ENCODE measurements at regions not wholly inside any gene's neighbourhood (a gene's known extent, or its start where the extent isn't known, plus 50 kb on each side); places are given as distances from the start of the nearest gene placed in this dataset.
A peak's percentile ranks its signal among the peaks of the same experiment; 100 is the strongest.
"Not testable (repeated sequence)": the region's sequence is repeated elsewhere in the genome, so short reads cannot be mapped to it uniquely, and the experiment has no call there.

DNA sequence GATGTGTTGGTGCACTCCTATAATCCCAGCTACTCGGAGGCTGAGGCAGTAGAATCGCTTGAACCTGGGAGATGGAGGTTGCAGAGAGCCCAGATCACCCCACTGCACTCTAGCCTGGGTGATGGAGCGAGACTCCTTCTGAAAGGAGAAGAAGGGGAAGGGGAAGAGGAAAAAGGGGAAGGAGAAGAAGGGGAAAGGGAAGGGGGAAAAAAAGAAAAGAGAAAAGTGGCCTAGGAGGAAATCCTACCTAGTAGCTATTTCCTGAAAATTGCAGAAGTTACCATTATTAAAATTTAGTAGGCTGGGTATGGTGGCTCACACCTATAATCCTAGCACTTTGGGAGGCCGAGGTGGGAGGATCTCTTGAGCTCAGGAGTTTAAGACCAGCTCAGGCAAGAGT, 67.4 kb downstream of the ARRDC3 start:
- no peak for DNase-seq (ENCODE audit: low read depth)

DNA sequence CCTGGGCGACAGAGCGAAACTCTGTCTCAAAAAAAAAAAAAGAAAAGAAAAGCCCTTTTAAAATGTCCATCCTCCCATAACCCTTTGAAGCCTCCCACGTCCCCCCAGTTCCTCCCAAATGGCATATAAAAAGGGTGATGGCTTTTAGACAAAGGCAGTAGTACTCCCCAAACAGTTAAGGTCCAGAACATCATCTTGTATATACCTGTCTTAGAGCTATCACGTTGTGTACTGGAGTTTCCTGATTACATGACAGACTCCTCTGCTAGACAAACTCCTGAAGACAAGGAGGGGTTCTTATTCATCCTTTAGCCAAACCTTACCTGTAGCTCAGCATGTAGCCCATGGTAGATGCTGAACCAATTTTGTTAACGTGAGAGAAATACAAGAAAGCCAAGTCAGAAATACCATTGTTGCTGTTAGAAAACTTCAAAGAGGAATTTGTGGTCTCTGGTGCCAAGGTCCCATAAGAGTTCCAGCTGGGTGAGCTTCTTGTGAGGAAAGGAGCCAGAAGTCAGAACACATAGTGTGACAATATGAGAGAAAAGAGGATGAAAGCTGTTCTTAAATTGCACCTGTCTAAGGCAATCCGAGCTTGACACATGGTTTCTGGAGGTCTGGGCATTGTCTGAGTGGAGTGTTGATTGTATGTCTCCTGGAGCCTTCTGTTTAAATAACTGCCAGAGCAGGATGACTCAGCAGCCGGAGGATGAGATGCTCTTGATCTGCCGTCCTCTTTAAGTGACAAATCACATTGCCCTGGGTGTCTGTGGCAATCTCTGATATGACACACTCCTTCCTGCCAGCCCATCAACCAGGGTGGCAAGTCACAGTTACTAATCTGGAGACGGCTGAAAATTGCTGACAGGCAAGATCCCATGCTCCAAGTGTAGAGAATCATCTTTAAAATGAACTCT, 69.1 kb downstream of the ARRDC3 start:
- peak; percentile 64 for DNase-seq (ENCODE audit: low read depth)

GRCh38 chr5:91312698-91313097, 70.4 kb downstream of the ARRDC3 start:
- no peak for DNase-seq (ENCODE audit: low read depth)

DNA sequence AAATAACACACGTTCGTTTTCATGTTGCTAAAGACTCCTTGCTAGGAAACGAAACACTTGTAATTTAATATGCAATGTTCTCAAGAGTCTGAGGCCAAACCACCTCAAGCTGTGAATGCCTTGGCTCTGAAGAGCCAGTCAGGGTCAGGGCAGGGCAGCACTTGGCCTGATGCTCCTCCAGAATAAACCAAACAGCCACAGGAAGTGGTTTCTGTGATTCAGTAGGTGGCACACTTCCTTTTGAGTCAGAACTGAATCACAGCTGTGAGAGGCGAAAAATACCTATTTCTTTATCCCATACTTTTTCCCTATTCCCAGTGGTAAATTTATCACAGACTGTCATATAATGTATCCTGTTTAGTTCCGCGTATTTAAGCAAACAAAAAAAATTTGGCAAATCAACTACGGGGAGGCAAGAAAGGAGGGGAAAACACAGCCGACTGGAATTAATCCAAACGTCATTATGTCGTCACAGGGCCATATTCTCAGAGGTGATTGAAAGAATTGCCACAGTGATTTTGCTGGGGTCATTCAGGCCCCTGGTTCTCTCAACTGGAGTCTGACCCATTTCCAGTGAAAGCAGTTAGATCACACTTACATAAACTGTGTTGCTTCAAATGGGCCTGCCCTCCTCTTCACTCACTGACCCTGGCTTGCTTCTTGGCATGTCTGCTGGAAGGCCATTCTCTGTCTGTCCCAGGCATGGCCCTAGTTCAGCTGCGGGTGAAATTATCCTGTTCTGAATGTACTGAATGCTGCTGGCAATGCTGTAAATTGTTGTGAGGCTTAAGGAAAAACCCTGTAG, 71.2 kb downstream of the ARRDC3 start:
- DNase-seq (ENCODE audit: low read depth), result peak; percentile 39

GRCh38 chr5:91311168-91311696, 71.9 kb downstream of the ARRDC3 start:
- DNase-seq (ENCODE audit: low read depth), result no peak

- not testable (repeated sequence) for DNase-seq (ENCODE audit: low read depth)
These were observed 75.0 kb downstream of the ARRDC3 start for GRCh38 chr5:91308157-91308556.

DNA sequence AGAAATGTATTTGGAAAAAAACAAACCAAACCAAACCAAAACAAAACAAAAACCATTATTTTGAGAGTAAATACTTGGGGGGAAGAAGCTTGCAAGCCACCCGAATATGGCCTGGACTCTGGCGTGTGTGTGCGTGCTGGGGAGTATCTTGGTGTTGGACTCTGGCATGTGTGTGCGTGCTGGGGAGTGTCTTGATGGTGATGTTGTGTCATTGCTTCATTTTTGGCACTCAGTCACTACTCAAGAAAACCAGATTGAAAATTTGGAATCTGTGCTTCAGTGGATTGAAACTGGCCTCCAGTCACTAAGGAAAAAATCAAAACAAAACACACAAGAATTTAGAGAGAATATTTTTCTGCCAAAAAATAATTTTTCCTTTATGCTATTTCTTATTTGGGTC, 76.1 kb downstream of the ARRDC3 start:
- DNase-seq (ENCODE audit: low read depth), result no peak

- no peak for DNase-seq (ENCODE audit: low read depth)
These were observed 76.6 kb downstream of the ARRDC3 start for GRCh38 chr5:91306497-91306896.

GRCh38 chr5:91305640-91306039, 77.5 kb downstream of the ARRDC3 start:
- DNase-seq (ENCODE audit: low read depth), result no peak

DNA sequence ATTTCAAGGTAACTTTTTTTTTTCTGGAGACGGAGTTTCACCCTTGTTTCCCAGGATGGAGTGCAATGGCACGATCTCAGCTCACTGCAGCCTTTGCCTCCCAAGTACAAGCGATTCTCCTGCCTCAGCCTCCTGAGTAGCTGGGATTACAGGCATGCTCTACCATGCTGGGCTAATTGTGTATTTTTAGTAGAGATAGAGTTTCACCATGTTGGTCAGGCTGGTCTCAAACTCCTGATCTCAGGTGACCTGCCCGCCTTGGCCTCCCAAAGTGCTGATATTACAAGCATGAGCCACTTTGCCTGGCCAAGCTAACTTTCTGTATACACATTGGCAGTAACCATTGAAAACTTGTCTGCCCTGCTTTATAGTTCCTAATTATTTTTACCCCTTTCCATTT, 79.1 kb downstream of the ARRDC3 start:
- DNase-seq (ENCODE audit: low read depth), result not testable (repeated sequence)

DNA sequence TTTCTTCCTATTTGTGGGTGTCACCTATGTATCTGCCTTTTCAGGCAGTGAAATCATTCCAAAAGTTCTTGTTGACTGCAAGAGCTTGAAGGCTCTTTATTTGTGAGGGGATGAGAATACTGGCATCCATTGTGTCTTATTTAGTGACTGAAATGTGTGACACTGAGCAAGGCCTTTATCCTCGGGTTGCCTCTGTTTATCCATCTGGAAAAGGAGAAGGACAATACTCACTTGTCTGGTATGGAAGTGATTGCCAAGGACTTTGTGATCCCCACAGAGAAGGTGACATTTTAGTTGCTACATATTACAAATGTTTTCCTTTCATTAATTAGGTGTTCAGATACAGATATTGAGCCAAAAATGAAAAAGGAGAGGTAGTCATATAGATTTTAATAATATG, 80.2 kb downstream of the ARRDC3 start:
- DNase-seq (ENCODE audit: low read depth), result no peak

DNA sequence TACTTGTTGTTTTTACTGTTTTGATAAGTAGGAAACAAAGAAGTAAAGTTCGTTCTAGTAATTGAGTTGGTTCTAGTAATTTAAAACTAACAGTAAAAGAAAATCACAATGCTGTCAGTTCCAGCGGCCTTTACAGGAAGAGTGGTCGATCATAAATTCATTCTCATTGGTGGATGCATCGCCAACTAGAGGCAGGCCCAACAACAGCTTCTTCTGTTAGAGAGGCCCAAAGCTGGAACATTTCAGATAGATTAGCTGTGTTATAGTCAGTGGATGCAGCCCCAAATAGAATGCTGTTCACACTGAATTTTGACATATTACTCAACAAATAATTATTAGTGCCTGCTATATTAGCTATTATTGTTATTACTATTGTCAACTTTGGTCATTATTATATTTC, 80.8 kb downstream of the ARRDC3 start:
- DNase-seq (ENCODE audit: low read depth), result no peak

DNA sequence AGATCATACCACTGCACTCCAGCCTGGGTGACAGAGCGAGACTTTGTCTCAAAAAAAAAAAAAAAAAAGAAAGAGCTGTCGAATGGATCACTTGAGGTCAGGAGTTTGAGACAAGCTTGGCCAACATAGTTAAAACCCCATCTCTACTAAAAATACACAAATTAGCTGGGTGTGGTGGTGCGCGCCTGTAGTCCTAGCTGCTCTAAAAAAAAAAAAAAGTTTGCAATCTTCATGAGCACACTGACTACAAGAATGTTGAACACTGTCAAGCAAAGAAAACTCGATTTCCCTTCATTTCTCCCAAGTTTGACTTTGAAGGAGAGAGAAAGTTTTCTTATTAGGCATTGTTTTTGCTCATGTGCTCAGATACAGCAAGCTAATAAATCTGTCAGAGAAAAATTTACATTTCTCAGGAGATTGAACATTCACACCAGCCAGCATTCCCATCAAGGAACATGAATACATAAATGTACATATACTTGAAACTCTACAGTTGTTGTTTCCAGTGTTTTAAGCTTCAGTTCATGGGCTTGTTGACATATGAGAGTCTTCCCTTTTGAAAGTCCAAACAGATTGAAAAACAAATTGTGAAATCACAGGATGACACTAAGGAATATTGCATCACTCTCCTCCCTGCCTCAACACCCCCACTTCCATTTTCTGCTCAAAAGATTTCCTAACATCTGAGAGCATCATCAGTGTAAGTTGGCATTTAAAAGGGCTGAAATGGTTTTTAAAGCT, 81.8 kb downstream of the ARRDC3 start:
- DNase-seq (ENCODE audit: low read depth), result no peak

- DNase-seq (ENCODE audit: low read depth), result no peak
These were observed 85.1 kb downstream of the ARRDC3 start for GRCh38 chr5:91297994-91298393.

GRCh38 chr5:91296674-91297143, 86.4 kb downstream of the ARRDC3 start:
- no peak for DNase-seq (ENCODE audit: low read depth)

DNA sequence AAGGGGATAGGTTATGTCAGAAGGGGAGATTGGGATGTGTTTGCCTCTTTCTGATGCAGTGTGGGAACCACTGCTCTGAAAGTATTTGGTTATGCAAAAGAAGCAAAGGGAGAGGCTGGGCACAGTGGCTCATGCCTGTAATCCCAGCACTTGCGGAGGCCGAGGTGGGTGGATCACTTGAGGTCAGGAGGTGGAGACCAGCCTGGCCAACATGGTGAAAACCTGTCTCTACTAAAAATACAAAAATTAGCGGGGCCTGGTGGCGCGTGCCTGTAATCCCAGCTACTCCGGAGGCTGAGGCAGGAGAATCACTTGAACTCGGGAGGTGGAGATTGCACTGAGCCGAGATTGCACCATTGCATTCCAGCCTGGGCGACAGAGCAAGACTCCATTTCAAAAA, 87.0 kb downstream of the ARRDC3 start:
- DNase-seq (ENCODE audit: low read depth), result not testable (repeated sequence)

GRCh38 chr5:91293131-91293530, 90.0 kb downstream of the ARRDC3 start:
- DNase-seq (ENCODE audit: low read depth), result no peak

GRCh38 chr5:91291628-91292569, 91.2 kb downstream of the ARRDC3 start:
- no peak for DNase-seq (ENCODE audit: low read depth)

- DNase-seq (ENCODE audit: low read depth), result no peak
These were observed 94.8 kb downstream of the ARRDC3 start for GRCh38 chr5:91288118-91288916.

DNA sequence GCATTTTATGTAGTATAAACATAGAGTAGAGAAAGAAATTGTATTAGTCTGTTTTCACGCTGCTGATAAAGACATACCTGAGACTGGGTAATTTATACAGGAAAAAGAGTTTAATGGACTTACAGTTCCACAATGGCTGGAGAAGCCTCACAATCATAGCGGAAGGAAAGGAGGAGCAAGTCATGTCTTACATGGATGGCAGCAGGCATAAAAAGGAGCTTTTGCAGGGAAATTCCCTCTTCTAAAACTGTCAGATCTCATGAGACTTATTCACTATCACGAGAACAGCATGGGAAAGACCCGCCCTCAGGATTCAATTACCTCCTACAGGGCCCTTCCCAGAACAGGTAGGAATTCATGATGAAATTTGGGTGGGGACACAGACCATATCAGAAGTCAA, 98.1 kb downstream of the ARRDC3 start:
- DNase-seq (ENCODE audit: low read depth), result not testable (repeated sequence)

Data from T follicular helper cell (primary cell).